Mucosa of descending colon (tissue), 3 donors: ENCODE measurements at regions not wholly inside any gene's neighbourhood (a gene's known extent, or its start where the extent isn't known, plus 50 kb on each side); places are given as distances from the start of the nearest gene placed in this dataset.

Source experiments
- ATAC-seq: fragments of 200-7000 bp; cut with Tn5 transposase; one replicate; pipeline ENCODE4 v1.9.1; 2020; ENCODE audit warnings: mild to moderate bottlenecking, moderate library complexity
- DNase-seq, 3 donors: peaks; one replicate each; pipeline ENCODE4 v3.0.0-alpha.2; 2020
- H3K36me3 ChIP-seq: fragments of 200-600 bp; one replicate; pipeline ENCODE4 v1.8.0; 2021; ENCODE audit warnings: low read depth, mild to moderate bottlenecking
- H3K4me1 ChIP-seq: fragments of 200-600 bp; one replicate; pipeline ENCODE4 v1.8.0; 2021; ENCODE audit warnings: low read depth, mild to moderate bottlenecking
- H3K4me3 ChIP-seq: fragments of 200-600 bp; one replicate; pipeline ENCODE4 v1.8.0; 2021; ENCODE audit warnings: mild to moderate bottlenecking
- H3K9me3 ChIP-seq: fragments of 200-600 bp; one replicate; pipeline ENCODE4 v1.8.0; 2021; ENCODE audit warnings: mild to moderate bottlenecking
- CTCF ChIP-seq: fragments of 200-600 bp; IDR thresholded peaks from one replicate; pipeline ENCODE4 v1.8.0; 2022; ENCODE audit warnings: antibody characterized with exemption, mild to moderate bottlenecking
- intact Hi-C, 2 donors: fragments of 100-400 bp; cut with DNase I in 1 of 2; cut with micrococcal nuclease in 1 of 2; formaldehyde crosslinking; loops; one replicate each; pipeline versions ENCODE4 v1.11.0 to v1.11.1; 2022; cut with DNase I, micrococcal nuclease
- donor health status: DM: no; HTN: no; CAD: no; lungs with moderate emphysema.
- donor health status: DM: no; HTN: no; CAD: no.
- donor health status: DM: no; HTN: yes; CAD: no.

- no peak for DNase-seq
- no peak for ATAC-seq
- no peak overlapping the region for H3K4me3 ChIP-seq
- no peaks in the 10 kb centered on the region for H3K36me3 ChIP-seq
- H3K4me1 ChIP-seq, result no peaks in the 10 kb centered on the region
- intact Hi-C loops, result no loop called here
- TF ChIP-seq CTCF, result no peak
- H3K9me3 ChIP-seq, result no peaks in the 10 kb centered on the region
These were observed 197.9 kb downstream of the TFAP2C start for GRCh38 chr20:56826705-56827665.

- DNase-seq (no peak), ATAC-seq (no peak)
- no peaks in the 10 kb centered on the region for H3K36me3 ChIP-seq
- intact Hi-C loops, result no loop called here
- no peak overlapping the region for H3K4me3 ChIP-seq
- H3K4me1 ChIP-seq, result no peaks in the 10 kb centered on the region
- no peak for TF ChIP-seq CTCF
- H3K9me3 ChIP-seq, result no peaks in the 10 kb centered on the region
These were observed 198.7 kb downstream of the TFAP2C start for GRCh38 chr20:56827763-56828162.

GRCh38 chr20:56828402-56828801 lies 199.3 kb downstream of the TFAP2C start:
- Histone ChIP-seq H3K36me3 (no peaks in the 10 kb centered on the region), H3K4me1 (no peaks in the 10 kb centered on the region), H3K9me3 (no peaks in the 10 kb centered on the region), H3K4me3 (no peak overlapping the region)
- TF ChIP-seq CTCF, result no peak
- ATAC-seq (no peak), DNase-seq (no peak)
- intact Hi-C loops, result no loop called here

- Histone ChIP-seq H3K4me3 (no peak overlapping the region), H3K4me1 (no peaks in the 10 kb centered on the region), H3K36me3 (no peaks in the 10 kb centered on the region), H3K9me3 (no peaks in the 10 kb centered on the region)
- no peak for TF ChIP-seq CTCF
- ATAC-seq (no peak), DNase-seq (no peak)
- intact Hi-C loops, result no loop called here
These were observed 200.8 kb downstream of the TFAP2C start for GRCh38 chr20:56829788-56830385.

GRCh38 chr20:56831795-56832194 lies 202.7 kb downstream of the TFAP2C start:
- no peak overlapping the region for H3K4me3 ChIP-seq
- no peaks in the 10 kb centered on the region for H3K36me3 ChIP-seq
- no peak for TF ChIP-seq CTCF
- no peaks in the 10 kb centered on the region for H3K9me3 ChIP-seq
- DNase-seq, result no peak
- no peak for ATAC-seq
- intact Hi-C loops, result no loop called here
- H3K4me1 ChIP-seq, result no peaks in the 10 kb centered on the region
